SK-N-SH (cell line): ENCODE measurements at regions not wholly inside any gene's neighbourhood (a gene's known extent, or its start where the extent isn't known, plus 50 kb on each side); places are given as distances from the start of the nearest gene placed in this dataset.

Experiments used
- CTCF ChIA-PET: fragments of 300-600, 350-600 bp; formaldehyde crosslinking; extraction: SDS; loops from one replicate; lab custom pipeline; 2021; lab: Yijun Ruan, JAX
- POLR2A ChIA-PET: fragments of 350-600 bp; sonication (Branson Sonifier 250); formaldehyde crosslinking; extraction: SDS; loops from one replicate; lab custom pipeline; 2020; ENCODE audit warnings: antibody characterized with exemption, inconsistent platforms; lab: Yijun Ruan, JAX
- DNase-seq: peaks from one replicate; pipeline ENCODE4 v3.0.0; 2012
- H2AFZ ChIP-seq: fragments of 200-600 bp; sonication (generic); 2 replicates; pipeline ENCODE4 v1.8.1; 2016; ENCODE audit warnings: antibody characterized with exemption, mild to moderate bottlenecking, low read depth
- H3F3A ChIP-seq: fragments of 200-600 bp; sonication (generic); replicated peaks from 2 replicates; pipeline ENCODE3; 2016; ENCODE audit warnings: antibody characterized with exemption, mild to moderate bottlenecking; ENCODE audit not compliant: insufficient read depth
- H3K27ac ChIP-seq, 2 experiments: fragments of 200-500 bp in 1 of 2; fragments of 200-600 bp in 1 of 2; sonication (Bioruptor generic) in 1 of 2; sonication (generic), shearing (Covaris generic) in 1 of 2; 2 replicates each; pipeline versions ENCODE4 v1.5.1 to v1.6.1; 2014 to 2016; ENCODE audit warnings: low read depth in 2 of 2, inconsistent platforms in 1 of 2, low read length in 1 of 2, mild to moderate bottlenecking in 1 of 2, mixed read lengths in 1 of 2
- H3K27me3 ChIP-seq: fragments of 200-600 bp; sonication (generic), shearing (Covaris generic); 2 replicates; pipeline ENCODE4 v1.6.1; 2016; ENCODE audit warnings: mixed run types; ENCODE audit not compliant: insufficient read depth
- H3K36me3 ChIP-seq, 2 experiments: fragments of 200-500 bp in 1 of 2; fragments of 200-600 bp in 1 of 2; sonication (Bioruptor generic) in 1 of 2; sonication (generic) in 1 of 2; replicated peaks in 1 of 2; 2 replicates each; pipeline versions ENCODE3 to v1.5.1; 2014 to 2016; ENCODE audit warnings: low read length in 1 of 2, mild to moderate bottlenecking in 1 of 2; ENCODE audit not compliant: insufficient read depth in 2 of 2, control insufficient read depth in 1 of 2
- H3K4me1 ChIP-seq, 2 experiments: fragments of 200-500 bp in 1 of 2; fragments of 200-600 bp in 1 of 2; sonication (Bioruptor generic) in 1 of 2; sonication (generic), shearing (Covaris generic) in 1 of 2; 2 replicates each; pipeline versions ENCODE4 v1.5.1 to v1.6.1; 2014 to 2016; ENCODE audit warnings: low read depth in 1 of 2, low read length in 1 of 2, mixed run types in 1 of 2; ENCODE audit not compliant: insufficient read depth in 2 of 2, control insufficient read depth in 1 of 2
- H3K4me2 ChIP-seq: fragments of 200-600 bp; sonication (generic), shearing (Covaris generic); 2 replicates; pipeline ENCODE4 v1.6.1; 2017; ENCODE audit warnings: mixed run types
- H3K4me3 ChIP-seq, 2 experiments: fragments of 200-500 bp in 1 of 2; fragments of 200-600 bp in 1 of 2; sonication (Bioruptor generic) in 1 of 2; sonication (generic), shearing (Covaris generic) in 1 of 2; 2 replicates each; pipeline versions ENCODE4 v1.5.1 to v1.8.1; 2014 to 2016; ENCODE audit warnings: low read depth in 2 of 2, inconsistent platforms in 1 of 2, low read length in 1 of 2, mild to moderate bottlenecking in 1 of 2, mixed read lengths in 1 of 2, moderate library complexity in 1 of 2
- H3K79me2 ChIP-seq: fragments of 200-600 bp; sonication (generic); 2 replicates; pipeline ENCODE4 v1.8.1; 2017; ENCODE audit warnings: mild to moderate bottlenecking; ENCODE audit not compliant: insufficient read depth
- H3K9ac ChIP-seq: fragments of 200-600 bp; sonication (generic); 2 replicates; pipeline ENCODE4 v1.6.1; 2017; ENCODE audit warnings: mixed run types
- H3K9me2 ChIP-seq: fragments of 200-600 bp; sonication (generic); 2 replicates; pipeline ENCODE4 v1.6.1; 2017; ENCODE audit warnings: mixed run types
- H3K9me3 ChIP-seq: fragments of 200-600 bp; sonication (generic); 2 replicates; pipeline ENCODE4 v1.6.1; 2017; ENCODE audit warnings: mixed run types, mild to moderate bottlenecking, moderate library complexity
- H4K20me1 ChIP-seq: fragments of 200-600 bp; sonication (generic); 2 replicates; pipeline ENCODE4 v1.6.1; 2017; ENCODE audit warnings: mild to moderate bottlenecking, mixed run types; ENCODE audit not compliant: insufficient read depth
- CHD2 ChIP-seq: fragments of 150-350 bp; IDR thresholded peaks from 2 replicates; pipeline ENCODE4 v1.6.1; 2018; ENCODE audit warnings: low read length; ENCODE audit not compliant: partially characterized antibody
- CTCF ChIP-seq: fragments of 200-600 bp; sonication (generic); IDR thresholded peaks from 2 replicates; pipeline ENCODE4 v1.6.1; 2017; ENCODE audit warnings: antibody characterized with exemption, mild to moderate bottlenecking, moderate library complexity
- EZH2phosphoT487 ChIP-seq: fragments of 200-600 bp; sonication (generic); IDR thresholded peaks from 2 replicates; pipeline ENCODE4 v1.6.1; 2017; ENCODE audit warnings: low read depth, mixed run types, mild to moderate bottlenecking, antibody characterized with exemption, moderate library complexity, borderline replicate concordance
- GATA2 ChIP-seq: sonication (generic); formaldehyde crosslinking; IDR thresholded peaks from 2 replicates; pipeline ENCODE4 v1.5.0; 2020; ENCODE audit warnings: mild to moderate bottlenecking, missing genetic modification reagents
- MEF2A ChIP-seq: IDR thresholded peaks from 2 replicates; pipeline ENCODE4 v1.4.0; 2012; ENCODE audit warnings: low read depth, borderline replicate concordance
- MXI1 ChIP-seq: IDR thresholded peaks from 2 replicates; pipeline ENCODE4 v1.6.1; 2012; ENCODE audit warnings: mild to moderate bottlenecking, low read depth, low read length, improper control_type of control experiment
- NRF1 ChIP-seq: IDR thresholded peaks from 2 replicates; pipeline ENCODE4 v1.6.1; 2012; ENCODE audit warnings: low read depth, mild to moderate bottlenecking, low read length
- RCOR1 ChIP-seq: fragments of 150-350 bp; IDR thresholded peaks from 2 replicates; pipeline ENCODE4 v1.6.1; 2017; ENCODE audit warnings: antibody characterized with exemption, low read length
- REST ChIP-seq: IDR thresholded peaks from 2 replicates; pipeline ENCODE4 v1.6.1; 2012; ENCODE audit warnings: mild to moderate bottlenecking, low read depth, low read length, moderate library complexity
- RXRA ChIP-seq: IDR thresholded peaks from 2 replicates; pipeline ENCODE4 v1.4.0; 2012; ENCODE audit warnings: low read depth, mild to moderate bottlenecking, borderline replicate concordance
- SMC3 ChIP-seq: IDR thresholded peaks from 2 replicates; pipeline ENCODE4 v1.6.1; 2012; ENCODE audit warnings: low read depth, low read length, improper control_type of control experiment
- TAF1 ChIP-seq: IDR thresholded peaks from 2 replicates; pipeline ENCODE4 v1.6.1; 2012; ENCODE audit warnings: low read depth, mild to moderate bottlenecking, low read length, moderate library complexity, borderline replicate concordance
- ZBTB33 ChIP-seq: IDR thresholded peaks from 2 replicates; pipeline ENCODE4 v1.4.0; 2012; ENCODE audit warnings: low read depth, borderline replicate concordance
- WGBS: methylation state at CpG from one replicate; pipeline ENCODE4 v1.1.6; 2017; ENCODE audit warnings: low lambda C conversion rate; 5-methylcytosine and 5-hydroxymethylcytosine counted together
- TF ChIP-seq, protein P1 (sequence below): IDR thresholded peaks from 2 replicates; pipeline ENCODE4 v1.4.0; 2012; ENCODE audit warnings: low read depth, borderline replicate concordance

DNA sequence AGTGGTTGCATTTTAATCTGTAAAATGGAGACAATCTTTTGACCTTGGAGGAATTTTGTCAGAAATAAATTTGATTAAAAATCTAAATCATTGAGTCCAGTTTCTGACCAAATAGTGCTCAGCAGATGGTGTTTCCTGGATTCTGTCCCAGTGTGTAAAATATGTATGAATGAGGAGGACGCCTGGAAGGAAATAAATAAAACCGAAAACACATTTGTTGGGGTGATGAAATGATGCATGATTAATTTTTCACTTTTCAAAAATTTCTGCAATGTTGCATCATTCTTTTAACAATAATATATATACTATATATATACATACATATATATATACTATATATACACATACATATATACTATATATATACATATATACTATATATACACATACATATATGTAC, 261.1 kb upstream of the TRIB2 start (continued):
- no peak for TF ChIP-seq REST
- TF ChIP-seq CTCF: no peak
- no peak for TF ChIP-seq MXI1
- TF ChIP-seq GATA2 (CRISPR knock-in tag): no peak
- TF ChIP-seq RCOR1: no peak
- TF ChIP-seq EZH2phosphoT487: no peak
- TF ChIP-seq, all 33 proteins: peak for 0

- no peaks in the 10 kb centered on the region for H3K27me3 ChIP-seq
- no peaks in the 10 kb centered on the region for H4K20me1 ChIP-seq
- H3F3A ChIP-seq: no peaks in the 10 kb centered on the region
- no peaks in the 10 kb centered on the region for H3K9me3 ChIP-seq
- H3K27ac ChIP-seq: no peak overlapping the region
- no peaks in the 10 kb centered on the region for H3K36me3 ChIP-seq
- peak overlapping the region; percentile 49; the same call in 1 of the 2 replicates for H2AFZ ChIP-seq
- no peak for TF ChIP-seq TAF1
- no peak for TF ChIP-seq CHD2
- TF ChIP-seq MXI1: no peak
- no peak for TF ChIP-seq MEF2A
- no peak for TF ChIP-seq SMC3
- no peak for TF ChIP-seq NRF1
- TF ChIP-seq, protein P1, sequence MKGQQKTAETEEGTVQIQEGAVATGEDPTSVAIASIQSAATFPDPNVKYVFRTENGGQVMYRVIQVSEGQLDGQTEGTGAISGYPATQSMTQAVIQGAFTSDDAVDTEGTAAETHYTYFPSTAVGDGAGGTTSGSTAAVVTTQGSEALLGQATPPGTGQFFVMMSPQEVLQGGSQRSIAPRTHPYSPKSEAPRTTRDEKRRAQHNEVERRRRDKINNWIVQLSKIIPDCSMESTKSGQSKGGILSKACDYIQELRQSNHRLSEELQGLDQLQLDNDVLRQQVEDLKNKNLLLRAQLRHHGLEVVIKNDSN: no peak
- no peak for TF ChIP-seq ZBTB33
- no peak for TF ChIP-seq RXRA
- TF ChIP-seq, all 33 proteins: peak for 0
- 64% methylated on average over 7 of the region's 7 CpGs for WGBS
- ChIA-PET POLR2A (no interaction called here), CTCF (no interaction called here)
- no peaks in the 10 kb centered on the region for H3K9me2 ChIP-seq
- no peak overlapping the region for H3K4me2 ChIP-seq
- H3K4me1 ChIP-seq: peaks cover 6 to 8% of the 10 kb centered on the region in 2 experiments; a peak in 3 of 4 replicates
- no peak overlapping the region for H3K9ac ChIP-seq
- H3K4me3 ChIP-seq: no peak overlapping the region
- DNase-seq: no peak
- no peaks in the 10 kb centered on the region for H3K79me2 ChIP-seq
These were observed 260.2 kb upstream of the TRIB2 start for GRCh38 chr2:12456293-12457106.
